ENCODE measurements at regions not wholly inside any gene's neighbourhood (a gene's known extent, or its start where the extent isn't known, plus 50 kb on each side); places are given as distances from the start of the nearest gene placed in this dataset.
"Not testable (repeated sequence)": the region's sequence is repeated elsewhere in the genome, so short reads cannot be mapped to it uniquely, and the experiment has no call there.

DNA sequence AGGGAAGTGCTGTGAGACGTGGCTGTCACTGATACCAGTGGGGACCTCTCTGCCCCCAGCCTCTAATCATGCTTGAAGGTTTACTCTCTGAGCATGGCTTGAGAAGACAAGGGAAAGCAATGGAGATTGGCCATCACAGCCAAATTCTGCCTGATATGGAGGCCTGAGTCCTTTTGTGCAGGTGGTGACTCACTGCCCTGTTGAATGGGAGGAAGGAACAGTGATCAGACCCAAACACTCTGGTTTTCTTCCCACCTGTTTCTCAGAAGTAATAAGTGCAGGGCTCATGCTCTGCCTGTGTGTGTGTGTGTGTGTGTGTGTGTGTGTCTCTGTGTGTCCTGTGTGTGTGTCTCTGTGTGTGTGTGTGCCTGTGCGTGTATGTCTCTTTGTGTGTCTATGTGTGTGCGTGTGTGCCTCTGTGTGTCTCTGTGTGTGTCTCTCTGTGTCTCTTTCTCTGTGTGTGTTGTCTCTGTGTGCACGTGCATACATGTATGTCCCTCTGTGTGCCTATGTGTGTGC, 240.6 kb upstream of the PLGLB1 start:
- TF ChIP-seq, protein P1, sequence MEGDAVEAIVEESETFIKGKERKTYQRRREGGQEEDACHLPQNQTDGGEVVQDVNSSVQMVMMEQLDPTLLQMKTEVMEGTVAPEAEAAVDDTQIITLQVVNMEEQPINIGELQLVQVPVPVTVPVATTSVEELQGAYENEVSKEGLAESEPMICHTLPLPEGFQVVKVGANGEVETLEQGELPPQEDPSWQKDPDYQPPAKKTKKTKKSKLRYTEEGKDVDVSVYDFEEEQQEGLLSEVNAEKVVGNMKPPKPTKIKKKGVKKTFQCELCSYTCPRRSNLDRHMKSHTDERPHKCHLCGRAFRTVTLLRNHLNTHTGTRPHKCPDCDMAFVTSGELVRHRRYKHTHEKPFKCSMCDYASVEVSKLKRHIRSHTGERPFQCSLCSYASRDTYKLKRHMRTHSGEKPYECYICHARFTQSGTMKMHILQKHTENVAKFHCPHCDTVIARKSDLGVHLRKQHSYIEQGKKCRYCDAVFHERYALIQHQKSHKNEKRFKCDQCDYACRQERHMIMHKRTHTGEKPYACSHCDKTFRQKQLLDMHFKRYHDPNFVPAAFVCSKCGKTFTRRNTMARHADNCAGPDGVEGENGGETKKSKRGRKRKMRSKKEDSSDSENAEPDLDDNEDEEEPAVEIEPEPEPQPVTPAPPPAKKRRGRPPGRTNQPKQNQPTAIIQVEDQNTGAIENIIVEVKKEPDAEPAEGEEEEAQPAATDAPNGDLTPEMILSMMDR (IDR thresholded peaks at IDR 0.05) = not testable (repeated sequence)
- TF ChIP-seq POLR2A (IDR thresholded peaks at IDR 0.05) = not testable (repeated sequence)
